ENCODE measurements at regions not wholly inside any gene's neighbourhood (a gene's known extent, or its start where the extent isn't known, plus 50 kb on each side); places are given as distances from the start of the nearest gene placed in this dataset.

- no peak for TF ChIP-seq CTCF (IDR thresholded peaks at IDR 0.05)
- no peak for TF ChIP-seq POLR2A (IDR thresholded peaks at IDR 0.05)
Observed at GRCh38 chr2:220899492-220899891, 672.6 kb downstream of the EPHA4 start.

Data from thyroid gland (tissue), 4 donors.